CD14-positive monocyte (primary cell): ENCODE measurements at regions not wholly inside any gene's neighbourhood (a gene's known extent, or its start where the extent isn't known, plus 50 kb on each side); places are given as distances from the start of the nearest gene placed in this dataset. TPM values are rescaled to one million over a fixed set of nuclear protein-coding genes. Genes with fewer than 3 reads are reported as not detected.

Source experiments
- DNase-seq, 3 donors: peaks; one replicate each; pipeline ENCODE4 v3.0.0-alpha.2; 2011 to 2022
- H2AFZ ChIP-seq: 2 replicates; pipeline ENCODE4 v1.6.0; 2012; ENCODE audit warnings: mild to moderate bottlenecking, low read depth, low read length, inconsistent platforms; ENCODE audit not compliant: insufficient read depth, poor library complexity, severe bottlenecking
- H3K27ac ChIP-seq, 2 donors: 1 replicate in 1 of 2; 2 replicates in 1 of 2; pipeline ENCODE4 v1.5.1; 2012 to 2013; ENCODE audit warnings: low read length in 2 of 2, control low read depth in 1 of 2, inconsistent platforms in 1 of 2, low read depth in 1 of 2, mild to moderate bottlenecking in 1 of 2
- H3K27me3 ChIP-seq, 2 donors: one replicate each; pipeline versions ENCODE4 v1.6.0 to v1.6.1; 2011 to 2013; ENCODE audit warnings: low read length in 2 of 2; ENCODE audit not compliant: control insufficient read depth in 2 of 2, insufficient read depth in 2 of 2
- H3K36me3 ChIP-seq, 2 donors: replicated peaks in 1 of 2; 1 replicate in 1 of 2; 2 replicates in 1 of 2; pipeline versions ENCODE4 v1.5.1 to v1.6.1; 2012 to 2013; ENCODE audit warnings: low read length in 2 of 2, control low read depth in 1 of 2, inconsistent platforms in 1 of 2, mild to moderate bottlenecking in 1 of 2; ENCODE audit not compliant: insufficient read depth in 2 of 2, control insufficient read depth in 1 of 2
- H3K4me1 ChIP-seq, 2 donors: 1 replicate in 1 of 2; 2 replicates in 1 of 2; pipeline versions ENCODE4 v1.5.1 to v1.6.1; 2012 to 2013; ENCODE audit warnings: low read length in 2 of 2, control low read depth in 1 of 2, inconsistent platforms in 1 of 2, mild to moderate bottlenecking in 1 of 2, moderate library complexity in 1 of 2; ENCODE audit not compliant: insufficient read depth in 2 of 2, control insufficient read depth in 1 of 2
- H3K4me2 ChIP-seq: replicated peaks from 2 replicates; pipeline ENCODE3; 2012; ENCODE audit warnings: low read length, moderate library complexity, mild to moderate bottlenecking; ENCODE audit not compliant: poor library complexity, severe bottlenecking; ENCODE audit errors: extremely low read depth
- H3K4me3 ChIP-seq, 3 experiments: fragments of 200-600 bp in 1 of 3; sonication (generic) in 1 of 3; replicated peaks in 1 of 3; 1 replicate in 2 of 3; 2 replicates in 1 of 3; pipeline ENCODE4 v1.5.1; 2011 to 2013; ENCODE audit warnings: low read length in 3 of 3, mild to moderate bottlenecking in 3 of 3, control low read depth in 2 of 3, low read depth in 2 of 3, inconsistent platforms in 1 of 3, moderate library complexity in 1 of 3
- H3K79me2 ChIP-seq: 2 replicates; pipeline ENCODE4 v1.6.0; 2012; ENCODE audit warnings: mild to moderate bottlenecking, control low read depth, inconsistent platforms, low read length, moderate library complexity; ENCODE audit not compliant: insufficient read depth
- H3K9ac ChIP-seq: 2 replicates; pipeline ENCODE4 v1.6.0; 2017; ENCODE audit warnings: low read length, mild to moderate bottlenecking; ENCODE audit not compliant: insufficient read depth, poor library complexity, severe bottlenecking
- H3K9me3 ChIP-seq, 2 donors: replicated peaks in 1 of 2; 1 replicate in 1 of 2; 2 replicates in 1 of 2; pipeline versions ENCODE4 v1.5.1 to v1.6.1; 2012 to 2013; ENCODE audit warnings: low read length in 2 of 2, control low read depth in 1 of 2; ENCODE audit not compliant: control insufficient read depth in 1 of 2, insufficient read depth in 1 of 2
- H4K20me1 ChIP-seq: 2 replicates; pipeline ENCODE4 v1.6.0; 2012; ENCODE audit warnings: mild to moderate bottlenecking, low read length, control low read depth, moderate library complexity; ENCODE audit not compliant: insufficient read depth
- H3K27ac Mint-ChIP-seq, 7 donors: one replicate each; pipeline ENCODE4 v1.8.0; 2020; ENCODE audit warnings: mild to moderate bottlenecking in 7 of 7, mixed read lengths in 7 of 7, moderate library complexity in 6 of 7, inconsistent platforms in 2 of 7
- H3K27me3 Mint-ChIP-seq, 3 donors: one replicate each; pipeline ENCODE4 v1.8.0; 2021 to 2022; ENCODE audit warnings: low read depth in 3 of 3, mild to moderate bottlenecking in 3 of 3, mixed read lengths in 3 of 3, moderate library complexity in 3 of 3, inconsistent platforms in 1 of 3
- H3K36me3 Mint-ChIP-seq, 2 donors: one replicate each; pipeline ENCODE4 v1.8.0; 2020; ENCODE audit warnings: mixed read lengths in 2 of 2, inconsistent platforms in 1 of 2, mild to moderate bottlenecking in 1 of 2
- H3K4me1 Mint-ChIP-seq: one replicate; pipeline ENCODE4 v1.8.0; 2020; ENCODE audit warnings: mild to moderate bottlenecking, mixed read lengths
- H3K4me3 Mint-ChIP-seq, 2 donors: one replicate each; pipeline ENCODE4 v1.8.0; 2020; ENCODE audit warnings: mild to moderate bottlenecking in 2 of 2, mixed read lengths in 2 of 2, moderate library complexity in 1 of 2
- H3K9me3 Mint-ChIP-seq, 7 donors: one replicate each; pipeline ENCODE4 v1.8.0; 2020 to 2022; ENCODE audit warnings: mixed read lengths in 7 of 7, mild to moderate bottlenecking in 6 of 7, moderate library complexity in 6 of 7, inconsistent platforms in 2 of 7
- WGBS: methylation state at CpG from one replicate; pipeline ENCODE4 v1.1.5; 2013; ENCODE audit warnings: missing lambda C conversion rate; ENCODE audit not compliant: insufficient coverage; 5-methylcytosine and 5-hydroxymethylcytosine counted together
- intact Hi-C, 2 donors: fragments of 100-400 bp; cut with micrococcal nuclease; formaldehyde crosslinking; loops; one replicate each; pipeline versions ENCODE4 v1.15.0 to v1.15.1; 2023
- small RNA-seq: library from RNA; depleted of rRNA; stranded (forward); fragments of <200 nt; gene quantifications from one replicate; pipeline ENCODE3, GENCODE V24; 2012; ENCODE audit warnings: low read depth; ENCODE audit not compliant: insufficient read length
- TF ChIP-seq, protein P1 (sequence below): fragments of 200-600 bp; IDR thresholded peaks from one replicate; pipeline ENCODE4 v1.8.0; 2022; ENCODE audit warnings: antibody characterized with exemption, mild to moderate bottlenecking

DNA sequence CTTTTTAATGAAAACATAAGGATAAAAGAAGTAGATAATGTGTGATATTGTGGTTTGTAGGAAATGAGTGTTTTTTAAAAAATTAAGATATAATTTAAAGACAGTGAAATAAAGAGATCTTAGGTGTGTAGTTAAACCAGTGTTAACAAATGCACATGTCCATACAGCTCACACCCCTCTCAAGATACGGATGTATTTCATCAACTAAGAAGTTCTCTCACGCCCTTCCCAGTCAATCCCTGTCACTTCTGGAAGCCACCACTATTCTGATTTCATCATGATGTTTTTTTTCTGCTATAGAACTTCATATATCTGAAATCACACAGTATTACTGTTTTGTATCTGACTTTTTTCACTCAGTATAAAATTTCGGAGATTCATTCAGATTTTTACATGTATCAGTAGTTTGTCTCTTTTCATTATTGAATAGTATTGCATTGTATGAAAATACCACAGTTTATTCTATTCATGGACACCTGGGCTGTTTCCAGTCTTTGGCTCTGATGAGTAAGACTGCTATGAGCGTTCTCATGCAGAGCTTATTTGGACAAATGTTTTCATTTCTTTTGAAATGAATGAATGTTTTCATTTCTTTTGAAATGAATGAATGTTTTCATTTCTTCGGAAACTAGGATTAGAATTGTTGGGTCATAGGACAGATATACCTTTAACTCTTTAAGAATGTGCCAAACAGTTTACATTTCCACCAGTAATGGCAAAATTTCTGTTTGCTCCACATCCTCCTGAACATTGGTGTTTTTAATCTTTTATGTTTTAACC is 49.7 kb upstream of the ELOVL5 start:
- H3K27me3 Mint-ChIP-seq: peaks cover 0 to 2% (median 1%) of the 10 kb centered on the region in 3 donors
- H3K4me1 Mint-ChIP-seq: no peaks in the 10 kb centered on the region
- Histone ChIP-seq H4K20me1 (no peaks in the 10 kb centered on the region), H2AFZ (no peak overlapping the region), H3K36me3 (no peaks in the 10 kb centered on the region), H3K4me1 (no peaks in the 10 kb centered on the region), H3K4me3 (no peak overlapping the region), H3K9ac (no peak overlapping the region), H3K27ac (no peak overlapping the region), H3K27me3 (no peaks in the 10 kb centered on the region), H3K79me2 (no peaks in the 10 kb centered on the region), H3K9me3 (no peaks in the 10 kb centered on the region), H3K4me2 (no peak overlapping the region)
- no peak overlapping the region for H3K4me3 Mint-ChIP-seq
- intact Hi-C loops: no loop called here
- WGBS: 100% methylated on average over 1 of the region's 5 CpGs
- H3K27ac Mint-ChIP-seq: no peak overlapping the region
- no peaks in the 10 kb centered on the region for H3K9me3 Mint-ChIP-seq
- H3K36me3 Mint-ChIP-seq: no peaks in the 10 kb centered on the region
- no peak for DNase-seq
- TF ChIP-seq, protein P1, sequence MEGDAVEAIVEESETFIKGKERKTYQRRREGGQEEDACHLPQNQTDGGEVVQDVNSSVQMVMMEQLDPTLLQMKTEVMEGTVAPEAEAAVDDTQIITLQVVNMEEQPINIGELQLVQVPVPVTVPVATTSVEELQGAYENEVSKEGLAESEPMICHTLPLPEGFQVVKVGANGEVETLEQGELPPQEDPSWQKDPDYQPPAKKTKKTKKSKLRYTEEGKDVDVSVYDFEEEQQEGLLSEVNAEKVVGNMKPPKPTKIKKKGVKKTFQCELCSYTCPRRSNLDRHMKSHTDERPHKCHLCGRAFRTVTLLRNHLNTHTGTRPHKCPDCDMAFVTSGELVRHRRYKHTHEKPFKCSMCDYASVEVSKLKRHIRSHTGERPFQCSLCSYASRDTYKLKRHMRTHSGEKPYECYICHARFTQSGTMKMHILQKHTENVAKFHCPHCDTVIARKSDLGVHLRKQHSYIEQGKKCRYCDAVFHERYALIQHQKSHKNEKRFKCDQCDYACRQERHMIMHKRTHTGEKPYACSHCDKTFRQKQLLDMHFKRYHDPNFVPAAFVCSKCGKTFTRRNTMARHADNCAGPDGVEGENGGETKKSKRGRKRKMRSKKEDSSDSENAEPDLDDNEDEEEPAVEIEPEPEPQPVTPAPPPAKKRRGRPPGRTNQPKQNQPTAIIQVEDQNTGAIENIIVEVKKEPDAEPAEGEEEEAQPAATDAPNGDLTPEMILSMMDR: no peak

Small RNA genes lying in the stretch of these regions (small RNA-seq; reads per million reads assigned to genes)
- gene NANOGP3: not detected
